DOHH2 (cell line): ENCODE measurements at regions not wholly inside any gene's neighbourhood (a gene's known extent, or its start where the extent isn't known, plus 50 kb on each side); places are given as distances from the start of the nearest gene placed in this dataset.

Experiments
- EZH2phosphoT487 ChIP-seq: fragments of 200-600 bp; sonication (generic); IDR thresholded peaks from 2 replicates; pipeline ENCODE4 v1.6.1; 2017; ENCODE audit warnings: borderline replicate concordance, mild to moderate bottlenecking, antibody characterized with exemption, low read length, moderate library complexity, mixed read lengths
- TF ChIP-seq, protein P1 (sequence below): fragments of 200-600 bp; sonication (generic); IDR thresholded peaks from one replicate; pipeline ENCODE4 v1.5.1; 2014; ENCODE audit warnings: antibody characterized with exemption, mild to moderate bottlenecking, low read depth, low read length; ENCODE audit not compliant: poor library complexity, severe bottlenecking

- TF ChIP-seq, protein P1, sequence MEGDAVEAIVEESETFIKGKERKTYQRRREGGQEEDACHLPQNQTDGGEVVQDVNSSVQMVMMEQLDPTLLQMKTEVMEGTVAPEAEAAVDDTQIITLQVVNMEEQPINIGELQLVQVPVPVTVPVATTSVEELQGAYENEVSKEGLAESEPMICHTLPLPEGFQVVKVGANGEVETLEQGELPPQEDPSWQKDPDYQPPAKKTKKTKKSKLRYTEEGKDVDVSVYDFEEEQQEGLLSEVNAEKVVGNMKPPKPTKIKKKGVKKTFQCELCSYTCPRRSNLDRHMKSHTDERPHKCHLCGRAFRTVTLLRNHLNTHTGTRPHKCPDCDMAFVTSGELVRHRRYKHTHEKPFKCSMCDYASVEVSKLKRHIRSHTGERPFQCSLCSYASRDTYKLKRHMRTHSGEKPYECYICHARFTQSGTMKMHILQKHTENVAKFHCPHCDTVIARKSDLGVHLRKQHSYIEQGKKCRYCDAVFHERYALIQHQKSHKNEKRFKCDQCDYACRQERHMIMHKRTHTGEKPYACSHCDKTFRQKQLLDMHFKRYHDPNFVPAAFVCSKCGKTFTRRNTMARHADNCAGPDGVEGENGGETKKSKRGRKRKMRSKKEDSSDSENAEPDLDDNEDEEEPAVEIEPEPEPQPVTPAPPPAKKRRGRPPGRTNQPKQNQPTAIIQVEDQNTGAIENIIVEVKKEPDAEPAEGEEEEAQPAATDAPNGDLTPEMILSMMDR = no peak
- TF ChIP-seq EZH2phosphoT487 = no peak
Observed at GRCh38 chr11:13080861-13081260, 71.7 kb downstream of the RASSF10 start.
